Natural killer cell (primary cell): ENCODE measurements at regions not wholly inside any gene's neighbourhood (a gene's known extent, or its start where the extent isn't known, plus 50 kb on each side); places are given as distances from the start of the nearest gene placed in this dataset.
"Not testable (repeated sequence)": the region's sequence is repeated elsewhere in the genome, so short reads cannot be mapped to it uniquely, and the experiment has no call there.

Source experiments
- ATAC-seq, 3 donors: fragments of 150-1000 bp in 2 of 3; fragments of 200-7000 bp in 1 of 3; cut with Tn5 transposase; 1 replicate in 1 of 3; 2 replicates in 2 of 3; pipeline ENCODE4 v1.10.0; 2021; ENCODE audit warnings: mild to moderate bottlenecking in 2 of 3, moderate library complexity in 2 of 3
- DNase-seq, 2 donors: peaks; one replicate each; pipeline versions ENCODE4 v3.0.0 to v3.0.0-alpha.2; 2013 to 2021; ENCODE audit warnings: mixed read lengths in 1 of 2
- H3K27ac ChIP-seq: one replicate; pipeline ENCODE4 v1.5.1; 2013; ENCODE audit warnings: mild to moderate bottlenecking, low read length
- H3K27me3 ChIP-seq: one replicate; pipeline ENCODE4 v1.6.1; 2013; ENCODE audit warnings: low read length; ENCODE audit not compliant: control insufficient read depth, insufficient read depth
- H3K36me3 ChIP-seq: one replicate; pipeline ENCODE4 v1.6.1; 2013; ENCODE audit warnings: low read length; ENCODE audit not compliant: control insufficient read depth, insufficient read depth
- H3K4me1 ChIP-seq: one replicate; pipeline ENCODE4 v1.6.1; 2013; ENCODE audit warnings: low read length; ENCODE audit not compliant: control insufficient read depth, insufficient read depth
- H3K4me3 ChIP-seq: one replicate; pipeline ENCODE4 v1.5.1; 2013; ENCODE audit warnings: low read length
- H3K9me3 ChIP-seq: one replicate; pipeline ENCODE4 v1.6.1; 2013; ENCODE audit warnings: low read length; ENCODE audit not compliant: control insufficient read depth, insufficient read depth
- H3K27ac Mint-ChIP-seq, 2 donors: one replicate each; pipeline ENCODE4 v1.8.0; 2022; ENCODE audit warnings: mild to moderate bottlenecking in 2 of 2, mixed read lengths in 2 of 2, moderate library complexity in 1 of 2
- H3K27me3 Mint-ChIP-seq, 2 donors: one replicate each; pipeline ENCODE4 v1.8.0; 2022; ENCODE audit warnings: low read depth in 2 of 2, mixed read lengths in 2 of 2
- H3K36me3 Mint-ChIP-seq: one replicate; pipeline ENCODE4 v1.8.0; 2022; ENCODE audit warnings: mixed read lengths
- H3K4me1 Mint-ChIP-seq, 2 donors: one replicate each; pipeline ENCODE4 v1.8.0; 2022; ENCODE audit warnings: mixed read lengths in 2 of 2
- H3K4me3 Mint-ChIP-seq: one replicate; pipeline ENCODE4 v1.8.0; 2022; ENCODE audit warnings: mild to moderate bottlenecking, moderate library complexity, mixed read lengths
- H3K9me3 Mint-ChIP-seq, 2 donors: one replicate each; pipeline ENCODE4 v1.8.0; 2022; ENCODE audit warnings: mixed read lengths in 2 of 2
- CTCF ChIP-seq: fragments of 200-600 bp; IDR thresholded peaks from one replicate; pipeline ENCODE4 v1.8.0; 2022; ENCODE audit warnings: antibody characterized with exemption
- WGBS: methylation state at CpG from one replicate; pipeline ENCODE4 v1.1.7; 2013; ENCODE audit warnings: missing lambda C conversion rate; ENCODE audit not compliant: insufficient coverage; 5-methylcytosine and 5-hydroxymethylcytosine counted together
- intact Hi-C: fragments of 100-400 bp; cut with micrococcal nuclease; formaldehyde crosslinking; loops from one replicate; pipeline ENCODE4 v1.14.2; 2022

DNA sequence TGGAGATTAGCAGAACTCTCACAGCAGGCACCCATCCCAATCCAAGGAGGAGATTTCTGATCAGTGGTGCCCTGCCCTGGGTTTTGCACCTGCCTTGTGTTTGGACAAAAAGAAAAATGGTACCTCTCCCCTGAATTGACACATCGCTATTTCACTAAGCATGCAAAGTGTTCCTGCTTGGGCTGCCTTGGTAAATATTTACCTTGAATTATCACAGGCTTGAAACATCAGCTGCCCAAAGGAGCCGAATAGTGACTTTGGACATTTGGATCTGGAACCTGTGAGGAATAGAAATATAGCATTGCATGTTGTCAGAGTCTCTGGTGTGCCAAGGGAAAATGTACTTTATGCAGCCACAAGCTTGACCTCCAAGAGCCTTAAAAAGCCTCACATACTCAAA lies 926.4 kb upstream of the FANCL start:
- WGBS, result 88% methylated on average over 2 of the region's 2 CpGs
- no peaks in the 10 kb centered on the region for H3K4me1 ChIP-seq
- Mint-ChIP-seq H3K9me3 (peaks cover 2% of the 10 kb centered on the region in 2 donors), H3K27me3 (no peaks in the 10 kb centered on the region), H3K27ac (no peak overlapping the region), H3K4me3 (no peak overlapping the region), H3K4me1 (no peaks in the 10 kb centered on the region), H3K36me3 (no peaks in the 10 kb centered on the region)
- intact Hi-C loops, result no loop called here
- TF ChIP-seq CTCF, result no peak
- no peaks in the 10 kb centered on the region for H3K9me3 ChIP-seq
- no peak overlapping the region for H3K4me3 ChIP-seq
- ATAC-seq, result no peak
- no peak for DNase-seq
- H3K27ac ChIP-seq, result no peak overlapping the region
- H3K36me3 ChIP-seq, result no peaks in the 10 kb centered on the region
- H3K27me3 ChIP-seq, result no peaks in the 10 kb centered on the region

DNA sequence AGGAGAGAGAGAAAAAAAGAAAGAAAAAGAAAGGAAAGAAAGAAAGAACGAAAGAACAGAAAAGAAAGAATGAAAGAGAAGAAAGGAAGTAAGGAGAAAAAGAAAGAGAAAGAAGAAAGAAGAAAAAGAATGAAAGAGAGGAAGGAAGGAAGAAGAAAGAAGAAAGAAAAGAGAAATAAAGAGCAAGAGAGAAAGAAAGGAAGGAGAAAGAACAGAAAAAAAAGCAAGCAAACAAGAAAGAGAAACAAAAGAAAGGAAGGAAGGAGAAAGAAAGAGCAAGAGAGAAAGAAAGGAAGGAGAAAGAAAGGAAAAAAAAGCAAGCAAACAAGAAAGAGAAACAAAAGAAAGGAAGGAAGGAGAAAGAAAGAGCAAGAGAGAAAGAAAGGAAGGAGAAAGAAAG lies 916.8 kb upstream of the FANCL start:
- H3K27me3 ChIP-seq, H3K36me3 Mint-ChIP-seq, ATAC-seq, H3K27ac ChIP-seq, H3K4me1 Mint-ChIP-seq, DNase-seq, H3K4me3 Mint-ChIP-seq, H3K27me3 Mint-ChIP-seq, H3K9me3 Mint-ChIP-seq, H3K27ac Mint-ChIP-seq, intact Hi-C loops, H3K36me3 ChIP-seq, H3K9me3 ChIP-seq, H3K4me3 ChIP-seq, H3K4me1 ChIP-seq: not testable (repeated sequence)
- 84% methylated on average over 1 of the region's 1 CpG for WGBS

DNA sequence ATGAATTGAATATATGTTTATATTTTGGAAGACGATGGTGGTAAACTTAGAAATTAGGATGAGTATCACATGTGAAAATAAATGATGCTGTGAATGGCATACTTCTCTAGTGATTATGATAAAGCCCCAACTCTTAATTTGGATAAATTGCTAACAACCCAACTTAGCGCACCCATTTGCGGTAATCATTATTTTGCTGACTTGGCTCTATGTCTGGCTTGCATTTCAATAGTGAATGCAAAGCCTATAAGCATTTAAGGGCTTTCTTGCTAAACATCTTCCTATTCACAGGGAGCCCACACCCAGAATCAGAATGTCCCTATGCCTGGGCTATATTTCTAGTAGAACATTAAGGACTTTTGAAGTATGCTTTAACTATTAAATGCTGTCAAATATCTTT lies 910.7 kb upstream of the FANCL start:
- no peak overlapping the region for H3K27ac Mint-ChIP-seq
- H3K4me1 Mint-ChIP-seq, result no peaks in the 10 kb centered on the region
- intact Hi-C loops, result no loop called here
- Histone ChIP-seq H3K4me3 (no peak overlapping the region), H3K36me3 (no peaks in the 10 kb centered on the region), H3K9me3 (no peaks in the 10 kb centered on the region), H3K27ac (no peak overlapping the region), H3K27me3 (no peaks in the 10 kb centered on the region), H3K4me1 (no peaks in the 10 kb centered on the region)
- H3K36me3 Mint-ChIP-seq, result no peaks in the 10 kb centered on the region
- ATAC-seq (no peak), DNase-seq (no peak)
- TF ChIP-seq CTCF, result no peak
- H3K4me3 Mint-ChIP-seq, result no peak overlapping the region
- peaks cover 2 to 4% of the 10 kb centered on the region in 2 donors for H3K9me3 Mint-ChIP-seq
- 100% methylated on average over 3 of the region's 3 CpGs for WGBS
- H3K27me3 Mint-ChIP-seq, result no peaks in the 10 kb centered on the region

DNA sequence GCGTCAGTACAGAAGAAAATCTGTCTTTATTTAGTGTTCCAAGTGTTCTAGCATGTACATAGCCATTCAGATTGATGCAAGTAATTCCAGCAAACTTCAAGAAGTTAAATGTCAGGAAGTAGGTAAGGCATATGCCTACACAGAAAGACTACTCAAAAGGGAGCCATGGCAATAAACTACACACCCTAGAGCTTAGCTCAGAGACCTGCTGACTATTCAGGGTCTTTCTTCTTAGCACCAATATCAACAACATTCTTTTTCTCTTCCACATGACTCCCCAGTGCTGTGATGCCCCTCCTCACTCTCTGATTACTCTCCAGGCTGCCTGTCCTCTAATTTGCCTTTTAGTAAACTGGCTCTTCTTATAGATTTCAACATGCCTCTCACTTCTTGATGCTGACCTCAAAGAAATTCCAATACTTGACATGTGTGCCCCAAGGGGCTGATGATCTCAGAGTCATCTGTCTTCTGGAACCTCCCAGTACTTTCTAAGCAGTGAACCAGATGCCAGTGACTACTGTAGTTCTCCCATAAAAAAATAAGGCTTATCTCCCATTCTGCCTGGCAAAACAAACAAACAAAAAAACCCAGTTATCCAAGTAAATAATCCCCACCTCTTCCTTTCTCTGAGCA lies 909.2 kb upstream of the FANCL start:
- Histone ChIP-seq H3K4me3 (no peak overlapping the region), H3K27me3 (no peaks in the 10 kb centered on the region), H3K4me1 (no peaks in the 10 kb centered on the region), H3K36me3 (no peaks in the 10 kb centered on the region), H3K9me3 (no peaks in the 10 kb centered on the region), H3K27ac (no peak overlapping the region)
- DNase-seq (no peak), ATAC-seq (no peak)
- H3K27ac Mint-ChIP-seq, result no peak overlapping the region
- peaks cover 0 to 4% of the 10 kb centered on the region in 2 donors for H3K9me3 Mint-ChIP-seq
- intact Hi-C loops, result no loop called here
- 70% methylated on average over 1 of the region's 1 CpG for WGBS
- no peak for TF ChIP-seq CTCF
- H3K4me3 Mint-ChIP-seq, result no peak overlapping the region
- H3K27me3 Mint-ChIP-seq, result no peaks in the 10 kb centered on the region
- no peaks in the 10 kb centered on the region for H3K36me3 Mint-ChIP-seq
- H3K4me1 Mint-ChIP-seq, result no peaks in the 10 kb centered on the region
